HG02623 (cell line): ENCODE measurements at regions not wholly inside any gene's neighbourhood (a gene's known extent, or its start where the extent isn't known, plus 50 kb on each side); places are given as distances from the start of the nearest gene placed in this dataset.

Source experiments
- ATAC-seq: cut with Tn5 transposase; IDR thresholded peaks from one replicate; pipeline ENCODE4 v1.9.1; 2021; ENCODE audit warnings: moderate library complexity; ENCODE audit not compliant: unreplicated experiment

DNA sequence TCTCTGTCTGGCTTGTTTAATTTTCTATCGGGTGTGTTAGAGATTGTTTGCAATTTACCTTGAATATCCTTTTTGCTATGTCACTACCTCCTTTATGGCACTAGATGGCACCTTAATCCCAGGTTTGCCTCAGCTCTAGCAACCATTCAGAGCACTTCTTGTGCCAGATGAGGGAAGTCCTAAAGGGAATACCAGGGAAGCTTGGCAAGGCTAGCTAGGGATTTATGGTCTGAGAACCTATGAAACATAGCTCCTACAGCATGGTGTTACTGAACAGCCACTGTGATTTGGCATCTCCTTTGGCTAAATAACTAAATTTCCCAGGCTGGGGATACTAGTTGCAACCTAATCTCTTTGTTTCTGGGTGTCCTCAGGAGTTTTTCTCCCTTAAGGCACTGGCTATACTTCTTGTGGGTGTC is 69.0 kb upstream of the VOPP1 start:
- ATAC-seq = peak; percentile 70

GRCh38 chr7:55639640-55640039 is 67.3 kb upstream of the VOPP1 start:
- no peak for ATAC-seq

GRCh38 chr7:55629051-55629677 is 56.9 kb upstream of the VOPP1 start:
- no peak for ATAC-seq

DNA sequence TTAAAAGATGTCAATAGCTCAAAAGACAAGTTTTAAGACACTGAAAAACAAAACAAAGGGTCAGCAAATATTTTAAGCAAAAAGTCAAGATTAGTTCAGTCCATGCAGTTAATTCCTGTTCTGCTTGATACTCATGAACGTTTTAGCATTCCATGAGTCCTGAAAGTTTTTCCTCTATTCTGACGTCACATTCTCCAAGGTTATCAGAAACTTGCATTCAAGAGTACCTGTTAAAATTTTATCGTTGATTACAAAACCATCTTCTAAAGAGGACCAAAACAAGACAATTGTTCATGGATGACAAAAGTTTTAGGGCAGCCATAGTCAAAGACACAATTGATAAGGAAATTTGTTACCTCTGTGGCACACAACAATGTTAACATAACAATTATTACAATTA is 52.5 kb upstream of the VOPP1 start:
- no peak for ATAC-seq

DNA sequence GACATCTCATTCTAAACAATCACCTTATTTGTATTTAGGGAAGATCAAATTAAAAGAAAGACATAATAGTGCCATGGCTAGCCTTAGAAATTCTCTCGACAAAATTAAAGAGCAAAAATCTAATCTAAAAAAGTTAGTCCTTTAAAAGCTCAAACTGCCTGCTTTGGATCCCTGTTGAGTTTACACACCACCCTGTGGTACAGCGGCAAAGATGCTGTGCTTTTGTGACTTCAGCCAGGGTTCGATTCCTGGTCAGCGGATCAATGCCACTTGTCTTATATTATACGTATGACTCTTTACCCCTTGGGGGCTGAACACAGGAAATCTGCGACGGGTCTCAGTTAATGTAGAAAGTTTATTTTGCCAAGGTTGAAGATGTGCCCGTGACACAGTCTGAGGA is 51.3 kb upstream of the VOPP1 start:
- no peak for ATAC-seq

GRCh38 chr7:55622241-55622640 is 49.9 kb upstream of the VOPP1 start:
- ATAC-seq = no peak
